Stomach (tissue), 8 donors: ENCODE measurements at regions not wholly inside any gene's neighbourhood (a gene's known extent, or its start where the extent isn't known, plus 50 kb on each side); places are given as distances from the start of the nearest gene placed in this dataset.

Experiments
- DNase-seq, 2 donors: peaks; one replicate each; pipeline versions ENCODE4 v3.0.0 to v3.0.0-alpha.2; 2013 to 2019
- H3K27ac ChIP-seq, 5 donors: fragments of 200-600 bp in 4 of 5; sonication (generic) in 4 of 5; one replicate each; pipeline ENCODE4 v1.5.1; 2013 to 2019; ENCODE audit warnings: mild to moderate bottlenecking in 1 of 5, moderate library complexity in 1 of 5
- H3K27me3 ChIP-seq, 3 donors: fragments of 200-600 bp; sonication (generic); one replicate each; pipeline ENCODE4 v1.5.1; 2017 to 2019; ENCODE audit warnings: mixed run types in 1 of 3
- H3K36me3 ChIP-seq, 4 donors: fragments of 200-600 bp; sonication (generic); 1 replicate in 3 of 4; 2 replicates in 1 of 4; pipeline ENCODE4 v1.5.1; 2016 to 2019
- H3K4me1 ChIP-seq, 4 donors: fragments of 200-600 bp; sonication (generic); one replicate each; pipeline ENCODE4 v1.5.1; 2016 to 2019
- H3K4me3 ChIP-seq, 4 donors: fragments of 200-600 bp; sonication (generic) in 3 of 4; one replicate each; pipeline ENCODE4 v1.5.1; 2016 to 2019; ENCODE audit warnings: mild to moderate bottlenecking in 1 of 4
- H3K9me3 ChIP-seq, 4 donors: fragments of 200-600 bp; sonication (generic); one replicate each; pipeline ENCODE4 v1.5.1; 2016 to 2019
- CTCF ChIP-seq, 7 experiments: fragments of 450-650 bp in 4 of 7; fragments of 200-600 bp in 3 of 7; sonication (generic) in 3 of 7; IDR thresholded peaks; one replicate each; pipeline ENCODE4 v1.5.1; 2016 to 2019; ENCODE audit warnings: antibody characterized with exemption in 7 of 7, control low read depth in 2 of 7, mild to moderate bottlenecking in 1 of 7
- EP300 ChIP-seq: sonication (generic); formaldehyde crosslinking; IDR thresholded peaks from one replicate; pipeline ENCODE4 v1.6.1; 2017; ENCODE audit warnings: antibody characterized with exemption
- POLR2A ChIP-seq, 4 donors: fragments of 450-650 bp; IDR thresholded peaks; one replicate each; pipeline ENCODE4 v1.6.1; 2016; ENCODE audit warnings: antibody characterized with exemption in 4 of 4, control low read depth in 2 of 4, mild to moderate bottlenecking in 1 of 4, moderate library complexity in 1 of 4
- POLR2AphosphoS5 ChIP-seq, 3 donors: sonication (generic); formaldehyde crosslinking; IDR thresholded peaks; one replicate each; pipeline ENCODE4 v1.6.1; 2016; ENCODE audit warnings: antibody characterized with exemption in 3 of 3
- WGBS, 5 donors: extraction: QIAGEN DNeasy Blood & Tissue Kit in 3 of 5; methylation state at CpG; one replicate each; pipeline versions ENCODE4 v1.1.5 to v1.1.7; 2013 to 2018; 5-methylcytosine and 5-hydroxymethylcytosine counted together
- intact Hi-C: fragments of 100-400 bp; cut with DNase I; formaldehyde crosslinking; loops from one replicate; pipeline ENCODE4 v1.15.1; 2023; ENCODE audit warnings: low total_unique reads
- donor health status: healthy with polysubstance abuse.
- donor health status: Bipolar disorder and iron deficiency.
- donor health status: healthy.

- intact Hi-C loops: no loop called here
- 44 to 67% (median 60%) methylated on average over 1 of the region's 1 CpG for WGBS, 5 donors
- Histone ChIP-seq H3K27ac (no peak overlapping the region), H3K27me3 (no peaks in the 10 kb centered on the region), H3K9me3 (no peaks in the 10 kb centered on the region), H3K4me1 (no peaks in the 10 kb centered on the region), H3K4me3 (no peak overlapping the region), H3K36me3 (no peaks in the 10 kb centered on the region)
- TF ChIP-seq POLR2A (IDR thresholded peaks at IDR 0.05) (no peak), POLR2AphosphoS5 (IDR thresholded peaks at IDR 0.05) (no peak), EP300 (no peak), CTCF (IDR thresholded peaks at IDR 0.05) (no peak)
- no peak for DNase-seq
Observed at GRCh38 chr6:8995156-8995555, 559.8 kb upstream of the SLC35B3 start.

DNA sequence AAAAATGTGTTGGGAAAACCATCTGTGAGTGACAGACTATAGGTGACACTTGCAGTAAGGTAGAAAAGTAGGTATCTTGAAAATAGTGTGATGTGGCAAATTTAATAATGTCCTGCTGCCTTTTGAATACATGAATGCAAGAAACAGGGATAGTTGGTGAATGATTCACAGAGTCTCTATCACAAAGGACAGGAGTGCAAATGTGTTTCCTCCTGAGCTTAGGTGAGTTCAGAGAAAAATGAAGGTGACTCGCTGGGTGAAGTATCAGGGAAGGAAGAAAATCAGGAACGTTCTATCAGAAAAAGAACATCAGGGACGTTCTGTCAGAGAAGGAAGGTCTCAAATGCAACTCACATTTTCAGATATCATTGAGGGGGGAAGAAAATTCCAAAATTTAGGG, 557.8 kb upstream of the SLC35B3 start:
- Histone ChIP-seq H3K27me3 (no peaks in the 10 kb centered on the region), H3K36me3 (no peaks in the 10 kb centered on the region), H3K4me3 (no peak overlapping the region), H3K27ac (no peak overlapping the region), H3K4me1 (no peaks in the 10 kb centered on the region), H3K9me3 (no peaks in the 10 kb centered on the region)
- no peak for DNase-seq
- WGBS, 5 donors: 76 to 86% (median 79%) methylated on average over 3 of the region's 3 CpGs
- no peak for TF ChIP-seq CTCF (IDR thresholded peaks at IDR 0.05)
- TF ChIP-seq POLR2A (IDR thresholded peaks at IDR 0.05): no peak
- TF ChIP-seq POLR2AphosphoS5 (IDR thresholded peaks at IDR 0.05): no peak
- TF ChIP-seq EP300: no peak
- intact Hi-C loops: no loop called here

DNA sequence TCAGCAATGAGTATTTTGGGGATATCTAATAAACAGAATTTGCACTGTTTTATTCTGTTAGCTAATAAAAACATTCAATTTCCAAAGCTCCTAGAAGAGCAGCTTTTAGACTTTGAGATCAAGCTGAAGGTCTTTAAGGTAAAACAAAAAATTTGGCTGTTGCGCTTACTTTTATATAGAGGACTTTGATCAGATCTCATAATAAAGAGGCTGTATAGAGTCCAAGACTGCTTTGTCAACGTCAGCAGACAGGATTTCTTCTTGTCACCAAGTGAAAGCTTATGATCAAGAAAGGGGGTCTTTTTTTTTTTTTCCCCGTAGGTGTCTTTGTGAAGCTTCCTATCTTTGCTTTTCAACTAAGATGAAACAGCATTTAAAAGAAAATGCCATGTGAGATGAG, 556.5 kb upstream of the SLC35B3 start:
- no peak overlapping the region for H3K4me3 ChIP-seq
- TF ChIP-seq CTCF (IDR thresholded peaks at IDR 0.05): no peak
- TF ChIP-seq POLR2AphosphoS5 (IDR thresholded peaks at IDR 0.05): no peak
- TF ChIP-seq EP300: no peak
- no peak for TF ChIP-seq POLR2A (IDR thresholded peaks at IDR 0.05)
- no peaks in the 10 kb centered on the region for H3K4me1 ChIP-seq
- no peak overlapping the region for H3K27ac ChIP-seq
- intact Hi-C loops: no loop called here
- H3K9me3 ChIP-seq: no peaks in the 10 kb centered on the region
- 56 to 63% (median 60%) methylated on average over 3 of the region's 3 CpGs for WGBS, 5 donors
- H3K36me3 ChIP-seq: no peaks in the 10 kb centered on the region
- no peak for DNase-seq
- no peaks in the 10 kb centered on the region for H3K27me3 ChIP-seq

- DNase-seq: no peak
- Histone ChIP-seq H3K9me3 (no peaks in the 10 kb centered on the region), H3K27me3 (no peaks in the 10 kb centered on the region), H3K36me3 (no peaks in the 10 kb centered on the region), H3K4me3 (no peak overlapping the region), H3K27ac (no peak overlapping the region), H3K4me1 (no peaks in the 10 kb centered on the region)
- TF ChIP-seq CTCF (IDR thresholded peaks at IDR 0.05) (no peak), EP300 (no peak), POLR2A (IDR thresholded peaks at IDR 0.05) (no peak), POLR2AphosphoS5 (IDR thresholded peaks at IDR 0.05) (no peak)
- intact Hi-C loops: no loop called here
- 73 to 90% (median 83%) methylated on average over 2 of the region's 2 CpGs for WGBS, 5 donors
Observed at GRCh38 chr6:8990075-8990474, 554.7 kb upstream of the SLC35B3 start.
